ENCODE measurements at regions not wholly inside any gene's neighbourhood (a gene's known extent, or its start where the extent isn't known, plus 50 kb on each side); places are given as distances from the start of the nearest gene placed in this dataset.

DNA sequence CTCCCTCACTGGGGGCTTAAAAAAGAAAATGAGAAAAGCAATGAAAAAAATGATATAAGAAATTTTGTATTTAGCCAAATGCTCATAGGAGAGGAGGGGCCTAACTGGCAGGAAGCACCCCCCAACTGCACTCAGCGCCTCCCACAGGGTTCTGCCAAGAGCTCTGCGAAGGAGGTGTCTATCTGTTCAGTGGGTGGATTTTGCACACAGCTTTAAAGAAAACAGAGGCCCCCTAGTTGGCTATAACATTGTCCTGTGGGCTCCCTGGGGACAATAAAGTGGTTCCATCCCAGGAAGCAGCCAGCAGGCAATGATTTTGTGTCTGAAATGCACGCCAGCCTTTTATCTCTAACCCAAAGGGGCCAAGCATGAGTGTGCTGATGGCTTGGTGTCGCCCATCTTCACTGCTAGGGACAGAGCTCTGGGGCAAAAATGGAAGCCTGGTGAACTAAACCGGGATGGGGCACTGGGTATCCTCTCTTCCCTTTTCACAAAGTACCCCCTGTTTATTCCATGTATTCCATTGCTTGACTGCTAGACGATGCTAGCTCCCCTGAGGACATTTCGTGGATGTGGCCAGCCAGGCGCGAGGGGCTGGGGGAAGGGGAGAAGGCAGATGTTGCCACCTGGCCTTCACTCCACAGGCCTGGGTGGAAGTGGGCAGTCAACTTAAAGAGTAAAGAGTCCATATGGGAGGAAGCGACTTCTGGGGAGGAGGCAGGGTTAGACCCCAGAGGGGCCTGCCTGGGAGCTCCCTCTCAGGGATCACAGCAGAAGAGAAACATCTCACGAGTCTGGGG is 205.7 kb downstream of the CYP26B1 start:
- H3K27me3 Mint-ChIP-seq = peaks cover 6 to 7% of the 10 kb centered on the region in 2 donors
- ChIA-PET POLR2A (no interaction called here), CTCF (no interaction called here)
- ATAC-seq (replicated peaks in 1 of 4) = no peak
- H3K36me3 ChIP-seq (ENCODE audit: control insufficient read depth in 2 of 2, extremely low read depth in 1 of 2, insufficient read depth in 1 of 2, low read length in 1 of 2) = no peaks in the 10 kb centered on the region
- no peaks in the 10 kb centered on the region for H3K4me1 Mint-ChIP-seq
- H3K4me3 Mint-ChIP-seq = no peak overlapping the region
- no peaks in the 10 kb centered on the region for H3K9me3 ChIP-seq
- DNase-seq = no peak
- H3K27me3 ChIP-seq (replicated peaks in 1 of 2; ENCODE audit: control insufficient read depth in 2 of 2, extremely low read depth in 1 of 2, insufficient read depth in 2 of 2, low read length in 1 of 2) = peaks cover 0 to 14% of the 10 kb centered on the region in 2 experiments
- no peaks in the 10 kb centered on the region for H3K36me3 Mint-ChIP-seq
- no peaks in the 10 kb centered on the region for H3K9me3 Mint-ChIP-seq
- H3K4me1 ChIP-seq (ENCODE audit: control insufficient read depth in 1 of 2, extremely low read depth in 1 of 2, insufficient read depth in 2 of 2, low read length in 2 of 2) = no peaks in the 10 kb centered on the region
- no peak overlapping the region for H3K27ac Mint-ChIP-seq
- H3K4me3 ChIP-seq (ENCODE audit: control insufficient read depth in 1 of 2, extremely low read depth in 1 of 2, low read length in 1 of 2) = no peak overlapping the region
- no peak overlapping the region for H3K27ac ChIP-seq (ENCODE audit: low read length)
- WGBS (ENCODE audit: insufficient coverage) = 66% methylated on average over 5 of the region's 11 CpGs

DNA sequence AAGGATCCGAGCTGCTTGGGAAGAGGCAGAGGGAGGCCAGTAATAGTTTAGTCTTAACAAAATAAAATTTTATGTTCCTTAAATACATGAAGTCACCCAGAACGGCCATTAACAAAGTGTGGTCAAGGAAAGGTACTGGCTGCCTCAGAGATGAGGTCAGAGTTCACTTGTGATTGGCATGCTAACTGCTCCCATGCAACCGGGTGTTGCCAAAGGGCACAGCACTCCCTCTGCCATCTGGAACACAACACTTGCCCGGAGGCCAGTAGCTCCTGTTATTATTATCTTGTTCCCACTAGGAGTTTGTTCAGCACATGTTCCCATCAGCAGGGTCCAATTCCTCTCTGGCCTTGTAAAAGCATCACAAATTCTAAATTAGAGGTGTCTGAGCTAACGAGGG is 207.0 kb downstream of the CYP26B1 start:
- Mint-ChIP-seq H3K4me3 (no peak overlapping the region), H3K36me3 (no peaks in the 10 kb centered on the region), H3K27ac (no peak overlapping the region), H3K27me3 (peaks cover 6 to 7% of the 10 kb centered on the region in 2 donors), H3K9me3 (no peaks in the 10 kb centered on the region), H3K4me1 (no peaks in the 10 kb centered on the region)
- CTCF ChIA-PET = no interaction called here
- POLR2A ChIA-PET = no interaction called here
- no peak for DNase-seq
- Histone ChIP-seq H3K36me3 (ENCODE audit: control insufficient read depth in 2 of 2, extremely low read depth in 1 of 2, insufficient read depth in 1 of 2, low read length in 1 of 2) (no peaks in the 10 kb centered on the region), H3K4me1 (ENCODE audit: control insufficient read depth in 1 of 2, extremely low read depth in 1 of 2, insufficient read depth in 2 of 2, low read length in 2 of 2) (no peaks in the 10 kb centered on the region), H3K27me3 (replicated peaks in 1 of 2; ENCODE audit: control insufficient read depth in 2 of 2, extremely low read depth in 1 of 2, insufficient read depth in 2 of 2, low read length in 1 of 2) (peaks cover 0 to 14% of the 10 kb centered on the region in 2 experiments), H3K4me3 (ENCODE audit: control insufficient read depth in 1 of 2, extremely low read depth in 1 of 2, low read length in 1 of 2) (no peak overlapping the region), H3K27ac (ENCODE audit: low read length) (no peak overlapping the region), H3K9me3 (no peaks in the 10 kb centered on the region)
- WGBS (ENCODE audit: insufficient coverage) = 64% methylated on average over 2 of the region's 5 CpGs
- no peak for ATAC-seq (replicated peaks in 1 of 4)

DNA sequence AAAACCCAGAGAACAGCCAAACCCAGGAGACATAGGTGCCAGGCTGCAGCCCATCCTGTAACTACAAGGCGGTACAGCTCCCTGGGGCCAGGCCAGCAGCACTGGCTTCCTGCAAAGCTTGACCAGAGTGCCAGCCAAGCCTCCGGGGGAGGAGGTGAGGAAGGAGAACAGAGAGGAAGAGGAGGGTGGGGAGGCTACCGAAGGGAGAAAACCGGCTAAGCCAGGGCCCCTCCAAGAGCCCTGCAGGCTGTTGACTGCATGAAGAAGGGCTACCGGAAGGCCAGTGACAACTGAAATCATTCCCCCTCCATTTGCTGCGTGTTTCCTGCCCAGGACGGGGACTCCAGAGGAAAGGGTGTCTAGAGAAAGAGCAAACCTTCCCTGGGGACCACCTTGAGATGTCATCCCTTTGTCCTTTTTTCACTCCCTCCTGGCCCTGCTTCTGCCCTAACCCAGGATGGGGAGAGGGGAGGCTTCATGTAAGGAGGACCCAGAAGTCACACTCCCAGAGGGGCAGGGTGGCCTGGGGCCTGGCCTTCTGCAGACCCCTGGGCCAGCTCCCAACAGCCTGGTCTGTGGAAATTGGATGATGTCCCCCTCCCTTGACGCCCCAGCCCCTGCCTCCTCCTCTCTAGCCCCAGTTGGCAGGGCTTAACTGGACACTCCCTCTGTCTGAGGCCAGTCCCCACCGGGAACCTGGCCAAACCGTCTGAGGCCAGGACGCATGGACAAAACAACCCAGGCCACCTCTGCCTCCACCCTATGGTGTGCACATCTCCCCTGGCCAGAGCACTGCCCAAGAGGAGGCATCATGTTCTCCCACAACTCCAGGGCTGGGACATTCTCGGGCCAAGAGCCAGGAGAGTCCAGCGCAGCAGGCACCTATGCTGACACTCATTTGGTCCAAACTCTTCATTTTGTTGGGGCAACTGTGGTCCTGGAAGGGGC is 207.8 kb downstream of the CYP26B1 start:
- Mint-ChIP-seq H3K4me3 (no peak overlapping the region), H3K27ac (no peak overlapping the region), H3K36me3 (no peaks in the 10 kb centered on the region), H3K4me1 (no peaks in the 10 kb centered on the region), H3K27me3 (peaks cover 6 to 7% of the 10 kb centered on the region in 2 donors), H3K9me3 (no peaks in the 10 kb centered on the region)
- Histone ChIP-seq H3K9me3 (no peaks in the 10 kb centered on the region), H3K4me3 (ENCODE audit: control insufficient read depth in 1 of 2, extremely low read depth in 1 of 2, low read length in 1 of 2) (no peak overlapping the region), H3K4me1 (ENCODE audit: control insufficient read depth in 1 of 2, extremely low read depth in 1 of 2, insufficient read depth in 2 of 2, low read length in 2 of 2) (no peaks in the 10 kb centered on the region), H3K27ac (ENCODE audit: low read length) (no peak overlapping the region), H3K27me3 (replicated peaks in 1 of 2; ENCODE audit: control insufficient read depth in 2 of 2, extremely low read depth in 1 of 2, insufficient read depth in 2 of 2, low read length in 1 of 2) (peaks cover 0 to 14% of the 10 kb centered on the region in 2 experiments), H3K36me3 (ENCODE audit: control insufficient read depth in 2 of 2, extremely low read depth in 1 of 2, insufficient read depth in 1 of 2, low read length in 1 of 2) (no peaks in the 10 kb centered on the region)
- DNase-seq (no peak), ATAC-seq (replicated peaks in 1 of 4) (no peak)
- POLR2A ChIA-PET = no interaction called here
- WGBS (ENCODE audit: insufficient coverage) = 85% methylated on average over 6 of the region's 13 CpGs
- CTCF ChIA-PET = no interaction called here

DNA sequence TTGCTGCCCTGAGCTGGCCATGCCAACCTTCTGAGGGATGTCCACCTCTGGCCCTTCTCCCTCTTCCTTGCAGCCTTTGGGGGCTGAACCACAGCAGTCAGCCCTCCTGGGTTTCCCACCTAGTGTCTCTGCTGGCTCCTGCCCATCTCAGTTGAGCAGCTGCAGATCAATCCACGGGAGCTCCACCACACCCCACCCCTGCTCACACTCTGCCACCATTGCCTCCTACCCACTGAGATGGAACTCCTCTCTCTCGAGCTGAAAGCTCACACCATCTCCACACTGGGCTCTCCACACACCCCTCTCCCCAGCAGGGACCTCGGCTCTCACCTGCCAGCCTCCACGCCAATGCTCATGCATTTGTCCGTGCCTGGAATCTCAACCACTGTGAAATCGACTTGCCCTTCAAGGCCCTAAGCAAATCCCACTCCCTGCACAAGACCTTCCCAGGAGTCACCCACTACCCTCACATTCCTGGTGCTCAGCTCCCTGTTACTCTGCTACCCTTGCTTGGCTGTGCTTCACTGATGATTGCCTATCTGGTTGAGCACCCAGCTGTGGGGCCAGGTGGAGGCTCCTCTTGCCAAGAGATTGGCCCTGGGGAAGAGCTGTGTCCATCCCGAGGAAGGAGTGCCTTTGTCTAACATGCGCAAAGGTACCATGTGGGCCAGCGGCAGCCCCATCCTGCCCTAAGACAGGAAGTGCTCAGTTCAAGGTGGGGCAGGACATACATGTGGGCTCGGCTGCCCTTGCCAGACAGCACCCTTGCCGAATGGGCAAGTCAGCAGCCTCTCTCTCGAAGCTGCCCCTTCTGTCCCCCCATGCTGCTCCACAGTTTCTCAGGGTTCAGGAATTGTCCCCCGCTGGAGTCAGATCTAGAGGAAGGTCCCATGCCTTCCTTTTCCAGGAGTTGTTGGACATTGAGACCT is 208.7 kb downstream of the CYP26B1 start:
- Mint-ChIP-seq H3K4me1 (no peaks in the 10 kb centered on the region), H3K4me3 (no peak overlapping the region), H3K27ac (no peak overlapping the region), H3K36me3 (no peaks in the 10 kb centered on the region), H3K9me3 (no peaks in the 10 kb centered on the region), H3K27me3 (peaks cover 5 to 8% of the 10 kb centered on the region in 2 donors)
- no peak for ATAC-seq (replicated peaks in 1 of 4)
- Histone ChIP-seq H3K4me3 (ENCODE audit: control insufficient read depth in 1 of 2, extremely low read depth in 1 of 2, low read length in 1 of 2) (no peak overlapping the region), H3K27ac (ENCODE audit: low read length) (no peak overlapping the region), H3K36me3 (ENCODE audit: control insufficient read depth in 2 of 2, extremely low read depth in 1 of 2, insufficient read depth in 1 of 2, low read length in 1 of 2) (no peaks in the 10 kb centered on the region), H3K4me1 (ENCODE audit: control insufficient read depth in 1 of 2, extremely low read depth in 1 of 2, insufficient read depth in 2 of 2, low read length in 2 of 2) (no peaks in the 10 kb centered on the region), H3K27me3 (replicated peaks in 1 of 2; ENCODE audit: control insufficient read depth in 2 of 2, extremely low read depth in 1 of 2, insufficient read depth in 2 of 2, low read length in 1 of 2) (peaks cover 0 to 20% of the 10 kb centered on the region in 2 experiments), H3K9me3 (no peaks in the 10 kb centered on the region)
- ChIA-PET POLR2A (no interaction called here), CTCF (no interaction called here)
- WGBS (ENCODE audit: insufficient coverage) = 79% methylated on average over 12 of the region's 13 CpGs
- DNase-seq = no peak

DNA sequence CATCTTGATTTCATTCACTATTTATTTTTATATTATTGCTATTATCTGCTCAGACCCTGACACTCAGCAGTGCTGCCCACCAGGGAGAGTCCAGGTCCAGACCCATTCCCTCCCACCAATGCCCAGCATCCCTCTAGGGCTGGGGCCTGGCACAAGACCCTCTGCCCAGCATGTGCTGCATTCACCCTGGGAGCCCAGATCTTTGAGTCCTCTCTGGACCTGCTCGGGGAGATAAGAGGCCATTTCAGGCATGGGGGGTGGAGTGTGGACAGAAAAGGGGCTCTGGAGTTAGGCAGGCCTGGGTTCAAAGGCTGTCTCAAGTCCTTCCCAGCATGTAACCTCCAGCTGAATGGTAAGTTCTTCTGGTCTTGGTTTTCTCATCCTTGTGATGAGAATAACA is 209.6 kb downstream of the CYP26B1 start:
- no CpG with 5 or more reads among the region's 1 CpG for WGBS (ENCODE audit: insufficient coverage)
- Histone ChIP-seq H3K27ac (ENCODE audit: low read length) (no peak overlapping the region), H3K9me3 (no peaks in the 10 kb centered on the region), H3K36me3 (ENCODE audit: control insufficient read depth in 2 of 2, extremely low read depth in 1 of 2, insufficient read depth in 1 of 2, low read length in 1 of 2) (no peaks in the 10 kb centered on the region), H3K4me1 (ENCODE audit: control insufficient read depth in 1 of 2, extremely low read depth in 1 of 2, insufficient read depth in 2 of 2, low read length in 2 of 2) (no peaks in the 10 kb centered on the region), H3K4me3 (ENCODE audit: control insufficient read depth in 1 of 2, extremely low read depth in 1 of 2, low read length in 1 of 2) (no peak overlapping the region), H3K27me3 (replicated peaks in 1 of 2; ENCODE audit: control insufficient read depth in 2 of 2, extremely low read depth in 1 of 2, insufficient read depth in 2 of 2, low read length in 1 of 2) (peaks cover 0 to 22% of the 10 kb centered on the region in 2 experiments)
- DNase-seq (no peak), ATAC-seq (replicated peaks in 1 of 4) (no peak)
- Mint-ChIP-seq H3K9me3 (no peaks in the 10 kb centered on the region), H3K27ac (no peak overlapping the region), H3K4me1 (no peaks in the 10 kb centered on the region), H3K36me3 (no peaks in the 10 kb centered on the region), H3K4me3 (no peak overlapping the region), H3K27me3 (peaks cover 1 to 15% of the 10 kb centered on the region in 2 donors)
- CTCF ChIA-PET = no interaction called here
- POLR2A ChIA-PET = no interaction called here

DNA sequence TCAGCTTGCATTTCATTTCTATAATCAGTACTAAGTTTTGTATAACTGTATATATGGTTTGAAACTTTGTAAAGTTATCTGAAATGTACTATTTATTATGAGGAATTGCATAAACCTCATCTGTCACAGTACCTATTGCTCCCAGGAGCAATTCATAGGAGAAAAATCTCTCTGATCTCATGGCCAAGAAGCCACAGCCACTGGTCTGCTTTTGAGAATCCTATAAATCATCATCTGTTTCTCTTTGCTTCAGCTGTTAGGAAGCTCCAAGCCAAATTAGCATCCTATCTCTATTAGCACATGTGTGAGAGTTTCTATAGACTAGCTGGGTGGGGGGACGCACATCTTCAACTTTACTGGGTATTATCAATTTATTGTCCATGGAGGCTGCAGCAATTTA is 210.3 kb downstream of the CYP26B1 start:
- Histone ChIP-seq H3K4me3 (ENCODE audit: control insufficient read depth in 1 of 2, extremely low read depth in 1 of 2, low read length in 1 of 2) (no peak overlapping the region), H3K4me1 (ENCODE audit: control insufficient read depth in 1 of 2, extremely low read depth in 1 of 2, insufficient read depth in 2 of 2, low read length in 2 of 2) (no peaks in the 10 kb centered on the region), H3K27me3 (replicated peaks in 1 of 2; ENCODE audit: control insufficient read depth in 2 of 2, extremely low read depth in 1 of 2, insufficient read depth in 2 of 2, low read length in 1 of 2) (peaks cover 0 to 25% of the 10 kb centered on the region in 2 experiments), H3K9me3 (no peaks in the 10 kb centered on the region), H3K27ac (ENCODE audit: low read length) (no peak overlapping the region), H3K36me3 (ENCODE audit: control insufficient read depth in 2 of 2, extremely low read depth in 1 of 2, insufficient read depth in 1 of 2, low read length in 1 of 2) (no peaks in the 10 kb centered on the region)
- DNase-seq (no peak), ATAC-seq (replicated peaks in 1 of 4) (no peak)
- CTCF ChIA-PET = no interaction called here
- WGBS (ENCODE audit: insufficient coverage) = no CpG with 5 or more reads among the region's 1 CpG
- POLR2A ChIA-PET = no interaction called here
- Mint-ChIP-seq H3K9me3 (no peaks in the 10 kb centered on the region), H3K27me3 (peaks cover 4 to 15% of the 10 kb centered on the region in 2 donors), H3K27ac (no peak overlapping the region), H3K4me3 (no peak overlapping the region), H3K36me3 (no peaks in the 10 kb centered on the region), H3K4me1 (no peaks in the 10 kb centered on the region)

Data from T-cell (primary cell).